H1 (cell line): ENCODE measurements at regions not wholly inside any gene's neighbourhood (a gene's known extent, or its start where the extent isn't known, plus 50 kb on each side); places are given as distances from the start of the nearest gene placed in this dataset.

Experiments used
- CTCF ChIA-PET: fragments of 300-600 bp; sonication (Branson Sonifier 250); formaldehyde crosslinking; loops from one replicate; lab custom pipeline; 2021; ENCODE audit not compliant: partially characterized antibody; lab: Charles Lee
- POLR2A ChIA-PET: fragments of 300-600 bp; sonication (Branson Sonifier 250); formaldehyde crosslinking; loops from one replicate; lab custom pipeline; 2021; ENCODE audit warnings: inconsistent platforms; ENCODE audit not compliant: partially characterized antibody; lab: Charles Lee
- DNase-seq, 2 experiments: peaks; one replicate each; pipeline versions ENCODE4 v3.0.0 to v3.0.0-alpha.2; 2010 to 2022; ENCODE audit warnings: low spot score in 2 of 2, low read depth in 1 of 2, mixed read lengths in 1 of 2
- FAIRE-seq: peaks from 2 replicates; lab custom pipeline; 2011; peaks lifted over from hg19 to GRCh38; lab: Jason Lieb, UNC
- H2AFZ ChIP-seq: 2 replicates; pipeline ENCODE4 v1.8.1; 2012; ENCODE audit warnings: low read length, inconsistent platforms
- H2AK5ac ChIP-seq: 2 replicates; pipeline ENCODE4 v1.6.1; 2013; ENCODE audit warnings: low read depth, low read length
- H2BK120ac ChIP-seq: replicated peaks from 2 replicates; pipeline ENCODE3; 2013; ENCODE audit warnings: low read depth, low read length, inconsistent platforms
- H2BK12ac ChIP-seq: 2 replicates; pipeline ENCODE4 v1.6.1; 2013; ENCODE audit warnings: low read depth, low read length
- H2BK15ac ChIP-seq: 2 replicates; pipeline ENCODE4 v1.6.1; 2013; ENCODE audit warnings: low read length
- H2BK20ac ChIP-seq: 2 replicates; pipeline ENCODE4 v1.6.1; 2013; ENCODE audit warnings: low read length
- H2BK5ac ChIP-seq: 2 replicates; pipeline ENCODE4 v1.6.1; 2013; ENCODE audit warnings: low read depth, low read length
- H3K14ac ChIP-seq: 2 replicates; pipeline ENCODE4 v1.6.1; 2013; ENCODE audit warnings: inconsistent platforms; ENCODE audit not compliant: insufficient read length
- H3K18ac ChIP-seq: 2 replicates; pipeline ENCODE4 v1.6.1; 2013; ENCODE audit warnings: low read length; ENCODE audit errors: extremely low read depth
- H3K23ac ChIP-seq: 2 replicates; pipeline ENCODE4 v1.6.1; 2013; ENCODE audit warnings: inconsistent platforms; ENCODE audit not compliant: insufficient read length
- H3K23me2 ChIP-seq: 2 replicates; pipeline ENCODE4 v1.6.1; 2013; ENCODE audit warnings: low read depth, low read length
- H3K27ac ChIP-seq: 2 replicates; pipeline ENCODE4 v1.6.1; 2011; ENCODE audit warnings: low read depth, low read length, inconsistent platforms
- H3K27me3 ChIP-seq, 4 experiments: replicated peaks in 1 of 4; 1 replicate in 1 of 4; 2 replicates in 3 of 4; pipeline versions ENCODE4 v1.6.1 to v1.8.1; 2011 to 2013; ENCODE audit warnings: low read length in 3 of 4, mild to moderate bottlenecking in 3 of 4, inconsistent platforms in 2 of 4, mixed read lengths in 2 of 4, moderate library complexity in 1 of 4; ENCODE audit not compliant: control insufficient read depth in 3 of 4, insufficient read depth in 3 of 4; ENCODE audit errors: extremely low read depth in 1 of 4
- H3K36me3 ChIP-seq, 4 experiments: 2 replicates each; pipeline versions ENCODE4 v1.6.1 to v1.8.1; 2011 to 2013; ENCODE audit warnings: mild to moderate bottlenecking in 4 of 4, low read length in 3 of 4, moderate library complexity in 2 of 4, control low read depth in 1 of 4, inconsistent platforms in 1 of 4; ENCODE audit not compliant: insufficient read depth in 4 of 4, control insufficient read depth in 2 of 4
- H3K4ac ChIP-seq: replicated peaks from 2 replicates; pipeline ENCODE3; 2013; ENCODE audit warnings: low read length, low read depth, mixed read lengths, inconsistent platforms; ENCODE audit not compliant: insufficient read length
- H3K4me1 ChIP-seq, 4 experiments: replicated peaks in 1 of 4; 1 replicate in 1 of 4; 2 replicates in 3 of 4; pipeline versions ENCODE4 v1.6.1 to v1.8.1; 2011 to 2013; ENCODE audit warnings: low read length in 3 of 4, inconsistent platforms in 2 of 4, mixed read lengths in 1 of 4; ENCODE audit not compliant: insufficient read depth in 4 of 4, control insufficient read depth in 3 of 4
- H3K4me2 ChIP-seq, 2 experiments: 2 replicates each; pipeline versions ENCODE4 v1.6.1 to v1.8.1; 2011 to 2013; ENCODE audit warnings: low read depth in 2 of 2, low read length in 2 of 2, control low read depth in 1 of 2, inconsistent platforms in 1 of 2, mild to moderate bottlenecking in 1 of 2; ENCODE audit not compliant: insufficient read depth in 1 of 2
- H3K4me3 ChIP-seq, 4 experiments: fragments of 200-600, 300-600 bp in 1 of 4; sonication (generic), shearing (Covaris generic), sonication (Bioruptor Twin) in 1 of 4; 2 replicates each; pipeline versions ENCODE4 v1.5.1 to v1.8.1; 2011 to 2016; ENCODE audit warnings: low read length in 4 of 4, low read depth in 3 of 4, control low read depth in 2 of 4, inconsistent platforms in 2 of 4, mild to moderate bottlenecking in 2 of 4, mixed read lengths in 1 of 4, moderate library complexity in 1 of 4; ENCODE audit not compliant: insufficient read depth in 2 of 4; ENCODE audit errors: extremely low read depth in 1 of 4
- H3K56ac ChIP-seq: replicated peaks from 2 replicates; pipeline ENCODE3; 2013; ENCODE audit warnings: low read depth, mild to moderate bottlenecking, mixed read lengths, low read length, inconsistent platforms; ENCODE audit not compliant: insufficient read length
- H3K79me1 ChIP-seq: 2 replicates; pipeline ENCODE4 v1.6.1; 2013; ENCODE audit warnings: low read depth, low read length, control low read depth
- H3K79me2 ChIP-seq, 2 experiments: 2 replicates each; pipeline versions ENCODE4 v1.6.1 to v1.8.1; 2012 to 2013; ENCODE audit warnings: low read length in 2 of 2, mild to moderate bottlenecking in 2 of 2, inconsistent platforms in 1 of 2; ENCODE audit not compliant: insufficient read depth in 2 of 2, control insufficient read depth in 1 of 2
- H3K9ac ChIP-seq, 4 experiments: replicated peaks in 1 of 4; 1 replicate in 1 of 4; 2 replicates in 3 of 4; pipeline versions ENCODE4 v1.6.1 to v1.8.1; 2011 to 2013; ENCODE audit warnings: low read depth in 3 of 4, low read length in 3 of 4, control low read depth in 2 of 4, mild to moderate bottlenecking in 2 of 4, moderate library complexity in 2 of 4, inconsistent platforms in 1 of 4; ENCODE audit errors: extremely low read depth in 1 of 4
- H3K9me3 ChIP-seq, 2 experiments: 2 replicates each; pipeline versions ENCODE4 v1.6.1 to v1.8.1; 2012 to 2013; ENCODE audit warnings: mild to moderate bottlenecking in 2 of 2, moderate library complexity in 2 of 2, control low read depth in 1 of 2, inconsistent platforms in 1 of 2, low read depth in 1 of 2, low read length in 1 of 2, mixed read lengths in 1 of 2; ENCODE audit not compliant: insufficient read depth in 2 of 2
- H4K20me1 ChIP-seq, 2 experiments: replicated peaks in 1 of 2; 2 replicates each; pipeline versions ENCODE3 to v1.8.1; 2011 to 2013; ENCODE audit warnings: inconsistent platforms in 2 of 2, low read length in 2 of 2, mild to moderate bottlenecking in 1 of 2; ENCODE audit not compliant: insufficient read depth in 2 of 2, control insufficient read depth in 1 of 2
- H4K5ac ChIP-seq: 2 replicates; pipeline ENCODE4 v1.6.1; 2013; ENCODE audit warnings: low read length, low read depth, mixed read lengths, inconsistent platforms; ENCODE audit not compliant: insufficient read length
- H4K8ac ChIP-seq: 2 replicates; pipeline ENCODE4 v1.8.0; 2013; ENCODE audit warnings: mild to moderate bottlenecking, moderate library complexity, low read length, inconsistent platforms; ENCODE audit not compliant: insufficient read depth; ENCODE audit errors: extremely low read depth
- H4K91ac ChIP-seq: replicated peaks from 2 replicates; pipeline ENCODE3; 2013; ENCODE audit warnings: low read length, mixed read lengths, inconsistent platforms; ENCODE audit not compliant: insufficient read length
- GTF2F1 ChIP-seq: IDR thresholded peaks from 2 replicates; pipeline ENCODE4 v1.6.1; 2012; ENCODE audit warnings: low read depth, low read length, improper control_type of control experiment, borderline replicate concordance
- JUN ChIP-seq: IDR thresholded peaks from 2 replicates; pipeline ENCODE4 v1.6.1; 2011; ENCODE audit warnings: low read depth, mild to moderate bottlenecking, improper control_type of control experiment, low read length
- NANOG ChIP-seq: IDR thresholded peaks from 2 replicates; pipeline ENCODE4 v1.6.1; 2011; ENCODE audit warnings: low read length, low read depth, mild to moderate bottlenecking, inconsistent platforms; ENCODE audit not compliant: insufficient read depth, poor library complexity, severe bottlenecking
- WGBS, 2 experiments: shearing (Covaris generic) in 1 of 2; methylation state at CpG; one replicate each; pipeline versions ENCODE4 v1.1.6 to v1.1.7; 2013 to 2015; ENCODE audit warnings: low lambda C conversion rate in 2 of 2, mixed read lengths in 2 of 2, inconsistent platforms in 1 of 2, low coverage in 1 of 2, missing lambda C conversion rate in 1 of 2; ENCODE audit not compliant: insufficient replicate concordance in 2 of 2, insufficient coverage in 1 of 2, insufficient read length in 1 of 2; ENCODE audit errors: extremely low coverage in 1 of 2, missing lambda C conversion rate in 1 of 2; 5-methylcytosine and 5-hydroxymethylcytosine counted together

- no peaks in the 10 kb centered on the region for H3K9me3 ChIP-seq
- H2BK15ac ChIP-seq, result no peak overlapping the region
- no peak overlapping the region for H3K14ac ChIP-seq
- H2AFZ ChIP-seq, result no peak overlapping the region
- DNase-seq, result no peak
- H3K4me1 ChIP-seq, result no peaks in the 10 kb centered on the region; a peak in 1 of 7 replicates
- H3K4me2 ChIP-seq, result no peak overlapping the region
- no peak overlapping the region for H2BK12ac ChIP-seq
- CTCF ChIA-PET, result interaction anchor here (0.7 kb wide), 1 partner anchor 24 kb away, joined by 3 read pairs; no protein-coding TSS in a partner anchor
- H3K36me3 ChIP-seq, result no peaks in the 10 kb centered on the region
- H3K18ac ChIP-seq, result no peak overlapping the region
- 94% methylated on average over 11 of the region's 35 CpGs; no CpG with 5 or more reads in 1 of the 2 experiments for WGBS, 2 experiments
- H3K9ac ChIP-seq, result no peak overlapping the region
- FAIRE-seq, result no peak
- no peaks in the 10 kb centered on the region for H3K27me3 ChIP-seq
- POLR2A ChIA-PET, result no interaction called here
- H4K8ac ChIP-seq, result no peak overlapping the region
- no peak overlapping the region for H4K5ac ChIP-seq
- no peak overlapping the region for H2BK120ac ChIP-seq
- H3K79me1 ChIP-seq, result no peaks in the 10 kb centered on the region
- no peak overlapping the region for H3K4ac ChIP-seq
- no peak overlapping the region for H2AK5ac ChIP-seq
- no peak overlapping the region for H2BK5ac ChIP-seq
- no peak overlapping the region for H2BK20ac ChIP-seq
- H3K79me2 ChIP-seq, result no peaks in the 10 kb centered on the region
- H3K23ac ChIP-seq, result no peak overlapping the region
- H3K4me3 ChIP-seq, result no peak overlapping the region
- H4K20me1 ChIP-seq, result no peaks in the 10 kb centered on the region
- H3K27ac ChIP-seq, result no peak overlapping the region
- H4K91ac ChIP-seq, result no peak overlapping the region
- H3K56ac ChIP-seq, result no peak overlapping the region
- H3K23me2 ChIP-seq, result no peaks in the 10 kb centered on the region
- TF ChIP-seq GTF2F1 (no peak), NANOG (no peak), JUN (no peak)
Observed at GRCh38 chr16:29141586-29142324, 156.9 kb downstream of the LAT start.
